Neural progenitor cell (in vitro differentiated cells): ENCODE measurements at regions not wholly inside any gene's neighbourhood (a gene's known extent, or its start where the extent isn't known, plus 50 kb on each side); places are given as distances from the start of the nearest gene placed in this dataset.
"Not testable (repeated sequence)": the region's sequence is repeated elsewhere in the genome, so short reads cannot be mapped to it uniquely, and the experiment has no call there.

Experiments
- DNase-seq: peaks from one replicate; pipeline ENCODE4 v3.0.0-alpha.2; 2016; ENCODE audit warnings: low spot score
- H2AFZ ChIP-seq: fragments of 200-600 bp; sonication (generic); replicated peaks from 2 replicates; pipeline ENCODE4 v1.6.1; 2016; ENCODE audit warnings: antibody characterized with exemption
- H3F3A ChIP-seq: fragments of 200-600 bp; sonication (generic); 2 replicates; pipeline ENCODE4 v1.6.1; 2016; ENCODE audit warnings: antibody characterized with exemption, low read depth
- H3K27ac ChIP-seq: fragments of 200-600 bp; sonication (generic); 2 replicates; pipeline ENCODE4 v1.5.1; 2016; ENCODE audit warnings: mild to moderate bottlenecking
- H3K27me3 ChIP-seq: fragments of 200-600 bp; sonication (generic); 2 replicates; pipeline ENCODE4 v1.6.1; 2016; ENCODE audit warnings: mild to moderate bottlenecking, moderate library complexity
- H3K36me3 ChIP-seq: fragments of 200-600 bp; sonication (generic); 2 replicates; pipeline ENCODE4 v1.5.1; 2016
- H3K4me1 ChIP-seq: fragments of 200-600 bp; sonication (generic); 2 replicates; pipeline ENCODE4 v1.6.1; 2016; ENCODE audit warnings: mixed run types
- H3K4me2 ChIP-seq: fragments of 200-600 bp; sonication (generic); 2 replicates; pipeline ENCODE4 v1.6.1; 2016
- H3K4me3 ChIP-seq: fragments of 200-600 bp; sonication (generic); 2 replicates; pipeline ENCODE4 v1.5.1; 2016
- H3K79me2 ChIP-seq: fragments of 200-600 bp; sonication (generic); 2 replicates; pipeline ENCODE4 v1.6.1; 2016; ENCODE audit warnings: low read depth
- H3K9ac ChIP-seq: fragments of 200-600 bp; sonication (generic); 2 replicates; pipeline ENCODE4 v1.6.1; 2016
- H3K9me3 ChIP-seq: fragments of 200-600 bp; sonication (generic); 2 replicates; pipeline ENCODE4 v1.5.1; 2016; ENCODE audit warnings: low read depth
- H4K20me1 ChIP-seq: fragments of 200-600 bp; sonication (generic); 2 replicates; pipeline ENCODE4 v1.6.1; 2016; ENCODE audit warnings: low read depth
- H3K27ac Mint-ChIP-seq: 3 replicates; pipeline ENCODE4 v1.8.0; 2021; ENCODE audit warnings: mixed read lengths
- H3K27me3 Mint-ChIP-seq: 2 replicates; pipeline ENCODE4 v1.8.0; 2022; ENCODE audit warnings: low read depth, mild to moderate bottlenecking, inconsistent platforms, moderate library complexity, mixed read lengths; ENCODE audit not compliant: insufficient read depth
- H3K36me3 Mint-ChIP-seq: 3 replicates; pipeline ENCODE4 v1.8.0; 2021; ENCODE audit warnings: mixed read lengths
- H3K4me1 Mint-ChIP-seq: 3 replicates; pipeline ENCODE4 v1.8.0; 2021; ENCODE audit warnings: mixed read lengths
- H3K4me3 Mint-ChIP-seq: 3 replicates; pipeline ENCODE4 v1.8.0; 2021; ENCODE audit warnings: mild to moderate bottlenecking, moderate library complexity, mixed read lengths
- H3K9me3 Mint-ChIP-seq: 3 replicates; pipeline ENCODE4 v1.8.0; 2020; ENCODE audit warnings: mixed read lengths
- EZH2 ChIP-seq: fragments of 200-600 bp; sonication (generic); IDR thresholded peaks from 2 replicates; pipeline ENCODE4 v1.6.1; 2017; ENCODE audit warnings: antibody characterized with exemption, mild to moderate bottlenecking, moderate library complexity
- EZH2phosphoT487 ChIP-seq: fragments of 200-600 bp; sonication (generic); IDR thresholded peaks from 2 replicates; pipeline ENCODE4 v1.6.1; 2017; ENCODE audit warnings: antibody characterized with exemption
- TF ChIP-seq, protein P1 (sequence below): fragments of 200-600 bp; sonication (generic); IDR thresholded peaks from 2 replicates; pipeline ENCODE4 v1.5.1; 2017; ENCODE audit warnings: antibody characterized with exemption, mild to moderate bottlenecking

DNA sequence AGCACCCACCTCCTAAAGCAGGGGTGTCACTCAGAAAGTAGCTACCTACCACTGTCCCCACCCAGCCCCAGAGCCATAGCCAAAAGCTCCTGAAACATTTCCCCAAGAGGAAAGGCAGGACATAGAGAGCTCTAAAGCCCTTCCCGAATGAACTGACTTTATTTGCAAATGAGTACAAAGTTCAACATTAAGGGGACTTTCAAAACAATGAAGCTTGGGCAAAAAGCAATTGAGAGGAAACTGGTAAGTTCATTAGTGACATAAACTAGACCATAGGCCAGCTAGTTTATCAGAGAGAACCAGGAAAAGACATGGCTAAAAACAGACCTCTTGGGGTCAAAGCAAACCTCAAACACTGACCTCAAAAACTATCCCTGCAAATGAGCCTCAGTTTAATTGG, 72.7 kb downstream of the IGLL5 start:
- Histone ChIP-seq H2AFZ (no peak overlapping the region), H3K4me1 (no peaks in the 10 kb centered on the region), H3F3A (peaks cover 5% of the 10 kb centered on the region), H4K20me1 (no peaks in the 10 kb centered on the region), H3K4me3 (no peak overlapping the region), H3K27ac (no peak overlapping the region), H3K4me2 (no peak overlapping the region), H3K9me3 (no peaks in the 10 kb centered on the region), H3K79me2 (no peaks in the 10 kb centered on the region), H3K27me3 (peaks cover 49% of the 10 kb centered on the region), H3K9ac (no peak overlapping the region), H3K36me3 (no peaks in the 10 kb centered on the region)
- Mint-ChIP-seq H3K9me3 (peaks cover 27% of the 10 kb centered on the region), H3K27me3 (peaks cover 3% of the 10 kb centered on the region), H3K4me3 (no peak overlapping the region), H3K27ac (no peak overlapping the region), H3K4me1 (peaks cover 9% of the 10 kb centered on the region), H3K36me3 (no peaks in the 10 kb centered on the region)
- no peak for DNase-seq
- TF ChIP-seq, protein P1, sequence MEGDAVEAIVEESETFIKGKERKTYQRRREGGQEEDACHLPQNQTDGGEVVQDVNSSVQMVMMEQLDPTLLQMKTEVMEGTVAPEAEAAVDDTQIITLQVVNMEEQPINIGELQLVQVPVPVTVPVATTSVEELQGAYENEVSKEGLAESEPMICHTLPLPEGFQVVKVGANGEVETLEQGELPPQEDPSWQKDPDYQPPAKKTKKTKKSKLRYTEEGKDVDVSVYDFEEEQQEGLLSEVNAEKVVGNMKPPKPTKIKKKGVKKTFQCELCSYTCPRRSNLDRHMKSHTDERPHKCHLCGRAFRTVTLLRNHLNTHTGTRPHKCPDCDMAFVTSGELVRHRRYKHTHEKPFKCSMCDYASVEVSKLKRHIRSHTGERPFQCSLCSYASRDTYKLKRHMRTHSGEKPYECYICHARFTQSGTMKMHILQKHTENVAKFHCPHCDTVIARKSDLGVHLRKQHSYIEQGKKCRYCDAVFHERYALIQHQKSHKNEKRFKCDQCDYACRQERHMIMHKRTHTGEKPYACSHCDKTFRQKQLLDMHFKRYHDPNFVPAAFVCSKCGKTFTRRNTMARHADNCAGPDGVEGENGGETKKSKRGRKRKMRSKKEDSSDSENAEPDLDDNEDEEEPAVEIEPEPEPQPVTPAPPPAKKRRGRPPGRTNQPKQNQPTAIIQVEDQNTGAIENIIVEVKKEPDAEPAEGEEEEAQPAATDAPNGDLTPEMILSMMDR, result no peak
- TF ChIP-seq EZH2phosphoT487, result no peak
- no peak for TF ChIP-seq EZH2

DNA sequence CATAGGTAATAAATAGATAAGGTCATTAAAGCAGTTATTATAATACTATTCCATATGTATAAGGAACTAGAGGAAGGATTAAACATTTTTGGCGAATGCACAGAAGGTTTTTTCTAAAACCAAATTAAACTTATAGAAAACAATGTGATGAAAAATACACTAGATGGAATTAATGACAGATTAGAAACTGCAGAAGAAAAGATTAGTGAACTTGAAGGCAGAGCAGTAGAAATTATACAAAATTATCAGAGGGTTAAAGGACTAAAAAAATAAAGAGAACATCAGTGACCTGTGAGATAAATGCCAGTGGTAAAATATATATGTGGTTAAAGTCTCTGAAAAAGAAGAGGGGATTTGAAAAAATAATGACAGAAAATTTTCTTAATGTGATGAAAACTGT, 74.0 kb downstream of the IGLL5 start:
- TF ChIP-seq, protein P1, result no peak
- no peak for TF ChIP-seq EZH2
- no peaks in the 10 kb centered on the region for H3K9me3 ChIP-seq
- H3K27ac ChIP-seq, result no peak overlapping the region
- H3K4me2 ChIP-seq, result no peak overlapping the region
- no peaks in the 10 kb centered on the region for H4K20me1 ChIP-seq
- H2AFZ ChIP-seq, result no peak overlapping the region
- Mint-ChIP-seq H3K9me3 (peaks cover 27% of the 10 kb centered on the region), H3K27ac (no peak overlapping the region), H3K4me1 (peaks cover 5% of the 10 kb centered on the region), H3K36me3 (no peaks in the 10 kb centered on the region), H3K4me3 (no peak overlapping the region), H3K27me3 (no peaks in the 10 kb centered on the region)
- H3K27me3 ChIP-seq, result peaks cover 55% of the 10 kb centered on the region
- H3K4me3 ChIP-seq, result no peak overlapping the region
- no peak for DNase-seq
- no peaks in the 10 kb centered on the region for H3F3A ChIP-seq
- no peak overlapping the region for H3K9ac ChIP-seq
- H3K4me1 ChIP-seq, result no peaks in the 10 kb centered on the region
- no peaks in the 10 kb centered on the region for H3K36me3 ChIP-seq
- no peaks in the 10 kb centered on the region for H3K79me2 ChIP-seq

DNA sequence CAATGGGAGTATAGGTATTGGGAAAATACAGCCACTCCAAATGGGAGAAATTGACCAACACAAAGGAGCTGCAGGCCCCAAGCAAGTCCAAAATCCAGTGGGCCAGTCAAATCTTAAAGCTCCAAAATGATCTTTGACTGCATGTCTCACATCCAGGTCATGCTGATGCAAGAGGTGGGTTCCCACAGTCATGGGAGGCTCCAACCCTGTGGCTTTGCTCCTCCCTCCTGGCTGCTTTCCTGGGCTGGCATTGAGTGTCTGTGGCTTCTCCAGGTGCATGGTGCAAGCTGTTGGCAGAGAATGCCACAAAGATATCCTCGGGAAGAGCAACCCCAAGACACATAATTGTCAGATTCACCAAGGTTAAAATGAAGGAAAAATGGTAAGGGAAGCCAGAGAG, 80.8 kb downstream of the IGLL5 start:
- H3K27me3 ChIP-seq, result peaks cover 79% of the 10 kb centered on the region
- H3F3A ChIP-seq, result no peaks in the 10 kb centered on the region
- no peak overlapping the region for H3K27ac Mint-ChIP-seq
- H3K79me2 ChIP-seq, result no peaks in the 10 kb centered on the region
- no peaks in the 10 kb centered on the region for H3K36me3 ChIP-seq
- H3K9ac ChIP-seq, result no peak overlapping the region
- no peaks in the 10 kb centered on the region for H3K4me1 ChIP-seq
- no peak for TF ChIP-seq EZH2phosphoT487
- TF ChIP-seq EZH2, result no peak
- TF ChIP-seq, protein P1, result no peak
- no peak for DNase-seq
- no peak overlapping the region for H3K27ac ChIP-seq
- H2AFZ ChIP-seq, result no peak overlapping the region
- no peak overlapping the region for H3K4me3 ChIP-seq
- peaks cover 15% of the 10 kb centered on the region for H3K9me3 Mint-ChIP-seq
- H3K4me3 Mint-ChIP-seq, result no peak overlapping the region
- H4K20me1 ChIP-seq, result no peaks in the 10 kb centered on the region
- peaks cover 8% of the 10 kb centered on the region for H3K27me3 Mint-ChIP-seq
- no peak overlapping the region for H3K4me2 ChIP-seq
- H3K36me3 Mint-ChIP-seq, result no peaks in the 10 kb centered on the region
- no peaks in the 10 kb centered on the region for H3K9me3 ChIP-seq
- H3K4me1 Mint-ChIP-seq, result no peaks in the 10 kb centered on the region

DNA sequence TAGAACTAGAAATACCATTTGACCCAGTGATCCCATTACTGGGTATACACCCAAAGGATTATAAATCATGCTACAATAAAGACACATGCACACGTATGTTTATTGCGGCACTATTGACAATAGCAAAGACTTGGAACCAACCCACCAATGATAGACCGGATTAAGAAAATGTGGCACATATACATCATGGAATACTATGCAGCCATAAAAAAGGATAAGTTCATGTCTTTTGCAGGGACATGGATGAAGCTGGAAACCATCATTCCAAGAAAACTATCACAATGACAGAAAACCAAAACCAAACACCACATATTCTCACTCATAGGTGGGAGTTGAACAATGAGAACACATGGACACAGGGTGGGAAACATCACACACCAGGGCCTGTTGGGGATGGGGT, 85.0 kb downstream of the IGLL5 start:
- H3K4me2 ChIP-seq, H3K9ac ChIP-seq, H3K9me3 ChIP-seq, H3K4me3 ChIP-seq, H2AFZ ChIP-seq, H3K36me3 Mint-ChIP-seq, H3K27ac ChIP-seq, H3K4me1 ChIP-seq, H3K9me3 Mint-ChIP-seq, H3K27ac Mint-ChIP-seq, H4K20me1 ChIP-seq, H3F3A ChIP-seq, DNase-seq, H3K4me1 Mint-ChIP-seq, H3K36me3 ChIP-seq, H3K4me3 Mint-ChIP-seq, H3K79me2 ChIP-seq: not testable (repeated sequence)
- H3K27me3 ChIP-seq, result peaks cover 77% of the 10 kb centered on the region
- H3K27me3 Mint-ChIP-seq, result peaks cover 14% of the 10 kb centered on the region
